Activated CD4-positive, alpha-beta memory T cell treated with anti-CD3 and anti-CD28 coated beads for 36 hours (primary cell): ENCODE measurements at regions not wholly inside any gene's neighbourhood (a gene's known extent, or its start where the extent isn't known, plus 50 kb on each side); places are given as distances from the start of the nearest gene placed in this dataset.
A peak's percentile ranks its signal among the peaks of the same experiment; 100 is the strongest.

Experiments used
- CTCF ChIA-PET: fragments of 350-600 bp; sonication (Branson Sonifier 250); formaldehyde crosslinking; loops from one replicate; lab custom pipeline; 2021; ENCODE audit warnings: antibody characterized with exemption, inconsistent platforms; lab: Charles Lee
- POLR2A ChIA-PET: fragments of 350-600 bp; sonication (Branson Sonifier 250); formaldehyde crosslinking; loops from one replicate; lab custom pipeline; 2021; ENCODE audit warnings: antibody characterized with exemption; lab: Charles Lee
- DNase-seq: peaks from one replicate; pipeline ENCODE4 v3.0.0-alpha.2; 2020
- H3K27ac Mint-ChIP-seq: one replicate; pipeline ENCODE4 v1.8.0; 2021; ENCODE audit warnings: mixed read lengths
- H3K27me3 Mint-ChIP-seq: one replicate; pipeline ENCODE4 v1.8.0; 2021; ENCODE audit warnings: mixed read lengths
- H3K36me3 Mint-ChIP-seq: one replicate; pipeline ENCODE4 v1.8.0; 2021; ENCODE audit warnings: mixed read lengths
- H3K4me1 Mint-ChIP-seq: one replicate; pipeline ENCODE4 v1.8.0; 2021; ENCODE audit warnings: low read depth, mixed read lengths
- H3K4me3 Mint-ChIP-seq: one replicate; pipeline ENCODE4 v1.8.0; 2021; ENCODE audit warnings: mild to moderate bottlenecking, mixed read lengths
- H3K9me3 Mint-ChIP-seq: one replicate; pipeline ENCODE4 v1.8.0; 2021; ENCODE audit warnings: mixed read lengths
- intact Hi-C: fragments of 100-400 bp; cut with micrococcal nuclease; formaldehyde crosslinking; loops from one replicate; pipeline ENCODE4 v1.15.1; 2023

DNA sequence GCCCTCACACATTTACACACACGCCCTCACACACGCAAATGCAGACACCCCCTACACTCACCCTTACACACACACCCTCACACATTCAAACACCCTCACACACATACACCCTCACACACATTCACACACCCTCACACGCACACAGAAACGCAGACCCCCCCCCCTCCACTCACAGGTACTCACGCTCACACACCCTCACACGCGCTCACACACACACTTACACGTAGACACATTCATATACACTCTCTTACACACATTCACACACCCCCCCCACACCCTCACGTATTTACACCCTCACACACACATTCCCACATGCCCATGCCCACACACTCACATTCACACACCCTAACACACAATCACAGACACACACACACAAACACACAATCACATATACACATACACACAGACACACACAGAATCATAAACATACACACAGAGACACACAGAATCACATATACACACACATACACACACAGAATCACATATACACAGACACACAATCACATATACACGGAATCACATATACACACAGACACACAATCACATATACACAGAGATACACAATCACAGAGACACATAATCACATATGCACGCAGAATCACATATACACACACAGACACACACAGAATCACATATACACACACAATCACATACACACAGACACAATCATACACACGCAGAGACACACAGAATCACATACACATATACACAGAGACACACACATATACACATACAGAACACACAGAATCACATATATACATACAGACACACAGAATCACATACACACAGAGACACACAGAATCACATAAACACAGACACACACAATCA lies 250.1 kb upstream of the RPL38 start:
- Mint-ChIP-seq H3K27me3 (peaks cover 6% of the 10 kb centered on the region), H3K4me1 (peaks cover 3% of the 10 kb centered on the region), H3K36me3 (no peaks in the 10 kb centered on the region), H3K27ac (no peak overlapping the region), H3K4me3 (no peak overlapping the region), H3K9me3 (no peaks in the 10 kb centered on the region)
- CTCF ChIA-PET = no interaction called here
- intact Hi-C loops = loop anchor here (10.0 kb wide), 1 partner anchor 309 kb away; the partner anchor contains the start of gene SDK2
- no peak for DNase-seq
- POLR2A ChIA-PET = no interaction called here

DNA sequence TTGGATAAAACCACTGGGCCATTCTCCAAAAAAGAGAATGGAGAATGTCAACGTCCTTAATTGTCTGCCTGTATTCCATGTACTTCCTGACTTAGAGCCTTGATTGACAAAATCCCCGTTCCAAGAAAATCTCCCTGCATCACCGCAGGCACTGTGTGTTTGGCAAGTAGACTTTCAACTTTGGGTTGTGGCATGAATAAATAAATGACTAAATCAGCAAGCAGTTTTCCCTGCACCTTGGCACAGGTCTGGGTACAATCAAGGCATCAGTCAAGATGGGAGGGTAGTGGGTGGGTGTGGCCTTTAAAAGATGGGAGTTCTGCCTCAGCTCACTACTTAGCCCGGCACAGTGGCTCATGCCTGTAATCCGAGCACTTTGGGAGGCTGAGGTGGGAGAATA lies 248.5 kb upstream of the RPL38 start:
- Mint-ChIP-seq H3K9me3 (peaks cover under 1% of the 10 kb centered on the region), H3K4me1 (peaks cover 3% of the 10 kb centered on the region), H3K27me3 (peaks cover 6% of the 10 kb centered on the region), H3K36me3 (no peaks in the 10 kb centered on the region), H3K4me3 (no peak overlapping the region), H3K27ac (no peak overlapping the region)
- intact Hi-C loops = loop anchor here (10.0 kb wide), 1 partner anchor 310 kb away; the partner anchor contains the start of gene SDK2
- no peak for DNase-seq
- POLR2A ChIA-PET = no interaction called here
- CTCF ChIA-PET = no interaction called here

- H3K27me3 Mint-ChIP-seq = peaks cover 6% of the 10 kb centered on the region
- no peak overlapping the region for H3K27ac Mint-ChIP-seq
- POLR2A ChIA-PET = no interaction called here
- CTCF ChIA-PET = interaction anchor here (1.4 kb wide), 1 partner anchor 528 kb away, joined by 3 read pairs; no protein-coding TSS in a partner anchor
- H3K36me3 Mint-ChIP-seq = no peaks in the 10 kb centered on the region
- H3K4me3 Mint-ChIP-seq = no peak overlapping the region
- peaks cover 3% of the 10 kb centered on the region for H3K4me1 Mint-ChIP-seq
- intact Hi-C loops = loop anchor here (1.0 to 10.0 kb wide), 2 partner anchors 311 to 526 kb away; partner anchors contain the start of gene SDK2
- H3K9me3 Mint-ChIP-seq = peaks cover 5% of the 10 kb centered on the region
- no peak for DNase-seq
These were observed 247.9 kb upstream of the RPL38 start for GRCh38 chr17:73955616-73956015.

- H3K4me3 Mint-ChIP-seq = no peak overlapping the region
- H3K4me1 Mint-ChIP-seq = peaks cover 3% of the 10 kb centered on the region
- peaks cover 5% of the 10 kb centered on the region for H3K9me3 Mint-ChIP-seq
- no peak overlapping the region for H3K27ac Mint-ChIP-seq
- H3K27me3 Mint-ChIP-seq = peaks cover 6% of the 10 kb centered on the region
- no peaks in the 10 kb centered on the region for H3K36me3 Mint-ChIP-seq
- CTCF ChIA-PET = interaction anchor here (1.4 to 1.5 kb wide), 2 partner anchors 527 to 528 kb away, joined by 3 to 5 read pairs; no protein-coding TSS in a partner anchor
- DNase-seq = no peak
- POLR2A ChIA-PET = no interaction called here
- intact Hi-C loops = loop anchor here (1.0 to 10.0 kb wide), 2 partner anchors 311 to 527 kb away; partner anchors contain the start of gene SDK2
These were observed 247.3 kb upstream of the RPL38 start for GRCh38 chr17:73956169-73956568.

- Mint-ChIP-seq H3K9me3 (peaks cover 7% of the 10 kb centered on the region), H3K36me3 (no peaks in the 10 kb centered on the region), H3K27me3 (peaks cover 4% of the 10 kb centered on the region), H3K4me1 (peaks cover 3% of the 10 kb centered on the region), H3K4me3 (no peak overlapping the region), H3K27ac (no peak overlapping the region)
- CTCF ChIA-PET = interaction anchor here (1.2 to 2.3 kb wide), 4 partner anchors 10 to 529 kb away, joined by 3 to 6 read pairs (median 4); no protein-coding TSS in a partner anchor
- intact Hi-C loops = loop anchor here (1.0 to 10.0 kb wide), 2 partner anchors 312 to 528 kb away; partner anchors contain the start of gene SDK2
- POLR2A ChIA-PET = no interaction called here
- peak; percentile 65 for DNase-seq
These were observed 246.6 kb upstream of the RPL38 start for GRCh38 chr17:73956595-73957465.

- Mint-ChIP-seq H3K4me3 (no peak overlapping the region), H3K4me1 (no peaks in the 10 kb centered on the region), H3K27me3 (no peaks in the 10 kb centered on the region), H3K36me3 (no peaks in the 10 kb centered on the region), H3K27ac (no peak overlapping the region), H3K9me3 (peaks cover 7% of the 10 kb centered on the region)
- POLR2A ChIA-PET = no interaction called here
- DNase-seq = no peak
- intact Hi-C loops = loop anchor here (10.0 kb wide), 1 partner anchor 313 kb away; the partner anchor contains the start of gene SDK2
- CTCF ChIA-PET = interaction anchor here (1.0 to 2.3 kb wide), 4 partner anchors 9 to 528 kb away, joined by 3 to 6 read pairs (median 4); no protein-coding TSS in a partner anchor
These were observed 245.9 kb upstream of the RPL38 start for GRCh38 chr17:73957564-73957963.

DNA sequence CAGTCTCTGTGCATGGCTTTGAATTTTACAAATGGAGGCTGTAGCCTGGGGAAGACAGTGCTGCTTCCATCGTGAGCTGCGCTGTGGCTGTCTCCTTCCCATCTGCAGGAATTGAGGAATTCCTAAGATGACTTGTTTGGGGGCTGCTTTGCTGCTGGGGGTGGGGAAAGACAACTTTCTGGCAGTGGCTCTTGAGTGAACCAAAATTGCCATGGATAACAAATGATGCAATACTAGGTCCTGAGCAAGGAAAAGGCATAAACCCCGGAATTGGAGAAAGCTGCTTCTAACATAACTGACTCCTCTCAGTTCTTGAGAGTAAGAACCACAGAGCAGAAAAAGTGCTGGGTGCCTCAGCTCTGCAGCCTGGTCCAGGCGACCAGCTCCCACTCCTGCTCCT lies 245.0 kb upstream of the RPL38 start:
- no peaks in the 10 kb centered on the region for H3K27me3 Mint-ChIP-seq
- no peak overlapping the region for H3K4me3 Mint-ChIP-seq
- no peaks in the 10 kb centered on the region for H3K36me3 Mint-ChIP-seq
- ChIA-PET POLR2A (no interaction called here), CTCF (interaction anchor here (1.0 to 2.3 kb wide), 3 partner anchors 8 to 20 kb away, joined by 3 to 6 read pairs (median 3); no protein-coding TSS in a partner anchor)
- no peaks in the 10 kb centered on the region for H3K4me1 Mint-ChIP-seq
- intact Hi-C loops = loop anchor here (10.0 kb wide), 1 partner anchor 314 kb away; the partner anchor contains the start of gene SDK2
- H3K9me3 Mint-ChIP-seq = peaks cover 7% of the 10 kb centered on the region
- H3K27ac Mint-ChIP-seq = no peak overlapping the region
- DNase-seq = no peak

- Mint-ChIP-seq H3K27me3 (no peaks in the 10 kb centered on the region), H3K4me3 (no peak overlapping the region), H3K4me1 (no peaks in the 10 kb centered on the region), H3K27ac (no peak overlapping the region), H3K36me3 (no peaks in the 10 kb centered on the region), H3K9me3 (peaks cover 17% of the 10 kb centered on the region)
- intact Hi-C loops = no loop called here
- CTCF ChIA-PET = no interaction called here
- POLR2A ChIA-PET = no interaction called here
- no peak for DNase-seq
These were observed 243.0 kb upstream of the RPL38 start for GRCh38 chr17:73960469-73960868.

DNA sequence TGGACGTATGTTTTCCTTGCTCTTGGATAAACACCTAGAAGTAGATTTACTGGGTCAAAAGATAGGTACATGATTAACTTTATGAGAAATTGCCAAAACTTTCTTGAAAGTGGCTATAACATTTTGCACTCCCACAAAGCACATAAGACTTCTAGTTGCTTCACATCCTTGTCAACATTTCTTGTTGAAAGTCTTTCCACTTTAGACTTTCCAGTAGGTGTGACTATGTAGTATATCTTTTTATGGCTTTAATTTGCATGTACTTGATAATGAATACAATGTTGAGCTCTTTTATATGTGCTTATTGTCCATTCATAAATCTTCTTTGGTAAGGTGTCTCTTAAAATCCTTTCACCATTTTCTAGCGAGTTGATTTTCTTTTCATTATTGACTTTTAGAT lies 241.2 kb upstream of the RPL38 start:
- ChIA-PET CTCF (no interaction called here), POLR2A (no interaction called here)
- H3K9me3 Mint-ChIP-seq = peaks cover 21% of the 10 kb centered on the region
- no peak overlapping the region for H3K4me3 Mint-ChIP-seq
- no peaks in the 10 kb centered on the region for H3K4me1 Mint-ChIP-seq
- DNase-seq = no peak
- no peak overlapping the region for H3K27ac Mint-ChIP-seq
- H3K36me3 Mint-ChIP-seq = no peaks in the 10 kb centered on the region
- intact Hi-C loops = no loop called here
- no peaks in the 10 kb centered on the region for H3K27me3 Mint-ChIP-seq

- Mint-ChIP-seq H3K36me3 (no peaks in the 10 kb centered on the region), H3K27me3 (peaks cover 16% of the 10 kb centered on the region), H3K4me3 (no peak overlapping the region), H3K9me3 (peaks cover 14% of the 10 kb centered on the region), H3K27ac (no peak overlapping the region), H3K4me1 (no peaks in the 10 kb centered on the region)
- CTCF ChIA-PET = no interaction called here
- DNase-seq = no peak
- POLR2A ChIA-PET = no interaction called here
- intact Hi-C loops = no loop called here
These were observed 234.8 kb upstream of the RPL38 start for GRCh38 chr17:73968680-73969079.

GRCh38 chr17:73969956-73970355 lies 233.5 kb upstream of the RPL38 start:
- Mint-ChIP-seq H3K9me3 (peaks cover 9% of the 10 kb centered on the region), H3K4me1 (no peaks in the 10 kb centered on the region), H3K4me3 (no peak overlapping the region), H3K27ac (no peak overlapping the region), H3K36me3 (no peaks in the 10 kb centered on the region), H3K27me3 (peaks cover 16% of the 10 kb centered on the region)
- CTCF ChIA-PET = interaction anchor here (0.5 kb wide), 1 partner anchor 114 kb away, joined by 3 read pairs; no protein-coding TSS in a partner anchor
- no peak for DNase-seq
- POLR2A ChIA-PET = no interaction called here
- intact Hi-C loops = no loop called here
